Hematopoietic multipotent progenitor cell treated with erythropoietin and hydrocortisone succinate and interleukin-3 and kit ligand, for 8 days (in vitro differentiated cells): ENCODE measurements at regions not wholly inside any gene's neighbourhood (a gene's known extent, or its start where the extent isn't known, plus 50 kb on each side); places are given as distances from the start of the nearest gene placed in this dataset.
"Not testable (repeated sequence)": the region's sequence is repeated elsewhere in the genome, so short reads cannot be mapped to it uniquely, and the experiment has no call there.

Source experiments
- DNase-seq: peaks from one replicate; pipeline ENCODE4 v3.0.0-alpha.2; 2015

- DNase-seq = no peak
Measured at GRCh38 chr15:79154483-79155135, 64.0 kb upstream of the RASGRF1 start.

DNA sequence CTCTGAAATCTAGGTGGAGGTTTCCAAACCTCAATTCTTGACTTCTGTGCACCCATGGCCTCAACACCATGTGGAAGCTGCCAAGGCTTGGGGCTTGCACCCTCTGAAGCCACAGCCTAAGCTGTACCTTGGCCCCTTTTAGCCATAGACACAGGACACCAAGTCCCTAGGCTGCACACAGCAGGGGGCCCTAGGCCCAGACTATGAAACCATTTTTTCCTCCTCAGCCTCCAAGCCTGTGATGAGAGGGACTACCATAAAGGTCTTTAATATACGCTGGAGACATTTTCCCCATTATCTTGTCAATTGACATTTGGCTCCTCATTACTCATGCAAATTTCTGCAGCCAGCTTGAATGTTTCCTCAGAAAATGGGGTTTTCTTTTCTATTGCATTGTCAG lies 53.7 kb upstream of the RASGRF1 start:
- DNase-seq = not testable (repeated sequence)

GRCh38 chr15:79140846-79141570 lies 50.4 kb upstream of the RASGRF1 start:
- DNase-seq = no peak
